ENCODE measurements at regions not wholly inside any gene's neighbourhood (a gene's known extent, or its start where the extent isn't known, plus 50 kb on each side); places are given as distances from the start of the nearest gene placed in this dataset.

GRCh38 chr16:13553453-13553985 lies 366.4 kb upstream of the ERCC4 start:
- DNase-seq: no peak

GRCh38 chr16:13554005-13554404 lies 365.9 kb upstream of the ERCC4 start:
- no peak for DNase-seq

- no peak for DNase-seq
These were observed 365.3 kb upstream of the ERCC4 start for GRCh38 chr16:13554643-13555042.

- DNase-seq: no peak
These were observed 362.5 kb upstream of the ERCC4 start for GRCh38 chr16:13557418-13557817.

GRCh38 chr16:13558752-13559151 lies 361.2 kb upstream of the ERCC4 start:
- no peak for DNase-seq

GRCh38 chr16:13559624-13560023 lies 360.3 kb upstream of the ERCC4 start:
- no peak for DNase-seq

- no peak for DNase-seq
These were observed 359.8 kb upstream of the ERCC4 start for GRCh38 chr16:13560151-13560550.

GRCh38 chr16:13561291-13562070 lies 358.5 kb upstream of the ERCC4 start:
- no peak for DNase-seq

GRCh38 chr16:13568803-13569202 lies 351.2 kb upstream of the ERCC4 start:
- DNase-seq: no peak

- no peak for DNase-seq
These were observed 350.0 kb upstream of the ERCC4 start for GRCh38 chr16:13569986-13570385.

GRCh38 chr16:13571036-13571435 lies 348.9 kb upstream of the ERCC4 start:
- DNase-seq: no peak

- DNase-seq: no peak
These were observed 346.1 kb upstream of the ERCC4 start for GRCh38 chr16:13573903-13574302.

GRCh38 chr16:13586051-13586450 lies 333.9 kb upstream of the ERCC4 start:
- no peak for DNase-seq

GRCh38 chr16:13587181-13587580 lies 332.8 kb upstream of the ERCC4 start:
- no peak for DNase-seq

GRCh38 chr16:13594823-13595222 lies 325.1 kb upstream of the ERCC4 start:
- no peak for DNase-seq

GRCh38 chr16:13606804-13607203 lies 313.1 kb upstream of the ERCC4 start:
- no peak for DNase-seq

GRCh38 chr16:13607289-13607688 lies 312.7 kb upstream of the ERCC4 start:
- DNase-seq: no peak

- DNase-seq: no peak
These were observed 308.4 kb upstream of the ERCC4 start for GRCh38 chr16:13611596-13611995.

- no peak for DNase-seq
These were observed 307.3 kb upstream of the ERCC4 start for GRCh38 chr16:13612623-13613022.

GRCh38 chr16:13613165-13613564 lies 306.8 kb upstream of the ERCC4 start:
- DNase-seq: no peak

GRCh38 chr16:13621639-13622038 lies 298.3 kb upstream of the ERCC4 start:
- no peak for DNase-seq

- no peak for DNase-seq
These were observed 291.8 kb upstream of the ERCC4 start for GRCh38 chr16:13628156-13628555.

- DNase-seq: no peak
These were observed 290.2 kb upstream of the ERCC4 start for GRCh38 chr16:13629704-13630103.

- no peak for DNase-seq
These were observed 289.6 kb upstream of the ERCC4 start for GRCh38 chr16:13630374-13630773.

- DNase-seq: no peak
These were observed 288.7 kb upstream of the ERCC4 start for GRCh38 chr16:13631213-13631767.
